Esophagus muscularis mucosa (tissue), 4 donors: ENCODE measurements at regions not wholly inside any gene's neighbourhood (a gene's known extent, or its start where the extent isn't known, plus 50 kb on each side); places are given as distances from the start of the nearest gene placed in this dataset.

Source experiments
- DNase-seq: peaks from one replicate; pipeline ENCODE4 v3.0.0-alpha.2; 2017; ENCODE audit errors: extremely low spot score
- H3K27ac ChIP-seq, 4 donors: fragments of 200-600 bp; sonication (generic); replicated peaks in 1 of 4; 1 replicate in 3 of 4; 2 replicates in 1 of 4; pipeline ENCODE4 v1.5.1; 2016 to 2019; ENCODE audit warnings: mild to moderate bottlenecking in 1 of 4
- H3K27me3 ChIP-seq, 4 donors: fragments of 200-600 bp; sonication (generic); one replicate each; pipeline versions ENCODE4 v1.5.1 to v1.6.0; 2016 to 2019
- H3K36me3 ChIP-seq, 4 donors: fragments of 200-600 bp; sonication (generic); one replicate each; pipeline ENCODE4 v1.5.1; 2016 to 2019
- H3K4me1 ChIP-seq, 4 donors: fragments of 200-600 bp; sonication (generic); one replicate each; pipeline ENCODE4 v1.5.1; 2016 to 2019
- H3K4me3 ChIP-seq, 4 donors: fragments of 200-600 bp; sonication (generic); 1 replicate in 2 of 4; 2 replicates in 2 of 4; pipeline ENCODE4 v1.5.1; 2016 to 2019; ENCODE audit warnings: mild to moderate bottlenecking in 4 of 4, moderate library complexity in 1 of 4
- H3K9me3 ChIP-seq, 4 donors: fragments of 200-600 bp; sonication (generic); 1 replicate in 3 of 4; 2 replicates in 1 of 4; pipeline ENCODE4 v1.5.1; 2016 to 2019
- CTCF ChIP-seq, 3 experiments: fragments of 200-600 bp in 2 of 3; fragments of 450-650 bp in 1 of 3; sonication (generic) in 2 of 3; IDR thresholded peaks; one replicate each; pipeline ENCODE4 v1.5.1; 2017 to 2019; ENCODE audit warnings: antibody characterized with exemption in 3 of 3, mild to moderate bottlenecking in 2 of 3, moderate library complexity in 1 of 3
- EP300 ChIP-seq: sonication (generic); formaldehyde crosslinking; IDR thresholded peaks from one replicate; pipeline ENCODE4 v1.6.1; 2017; ENCODE audit warnings: antibody characterized with exemption
- POLR2A ChIP-seq: fragments of 450-650 bp; IDR thresholded peaks from one replicate; pipeline ENCODE4 v1.6.1; 2017; ENCODE audit warnings: antibody characterized with exemption, moderate library complexity, mild to moderate bottlenecking, low read depth
- POLR2AphosphoS5 ChIP-seq, 2 donors: sonication (generic); formaldehyde crosslinking; IDR thresholded peaks; one replicate each; pipeline ENCODE4 v1.6.1; 2017; ENCODE audit warnings: antibody characterized with exemption in 2 of 2
- WGBS: methylation state at CpG from one replicate; pipeline ENCODE4 v1.1.5; 2018; 5-methylcytosine and 5-hydroxymethylcytosine counted together
- intact Hi-C: fragments of 100-400 bp; cut with DNase I; formaldehyde crosslinking; loops from one replicate; pipeline ENCODE4 v1.15.1; 2023

GRCh38 chr12:20232931-20233675, 135.2 kb upstream of the PDE3A start:
- Histone ChIP-seq H3K4me1 (no peaks in the 10 kb centered on the region), H3K9me3 (no peaks in the 10 kb centered on the region), H3K4me3 (no peak overlapping the region), H3K27ac (no peak overlapping the region), H3K27me3 (no peaks in the 10 kb centered on the region), H3K36me3 (no peaks in the 10 kb centered on the region)
- WGBS: 77% methylated on average over 5 of the region's 5 CpGs
- TF ChIP-seq POLR2AphosphoS5 (IDR thresholded peaks at IDR 0.05): no peak
- no peak for TF ChIP-seq POLR2A
- TF ChIP-seq EP300: no peak
- no peak for TF ChIP-seq CTCF (IDR thresholded peaks at IDR 0.05)
- no peak for DNase-seq
- intact Hi-C loops: no loop called here

GRCh38 chr12:20234474-20234873, 133.9 kb upstream of the PDE3A start:
- H3K4me1 ChIP-seq: no peaks in the 10 kb centered on the region
- no peaks in the 10 kb centered on the region for H3K9me3 ChIP-seq
- WGBS: 96% methylated on average over 6 of the region's 6 CpGs
- TF ChIP-seq EP300 (no peak), POLR2A (no peak), CTCF (IDR thresholded peaks at IDR 0.05) (no peak), POLR2AphosphoS5 (IDR thresholded peaks at IDR 0.05) (no peak)
- intact Hi-C loops: no loop called here
- H3K36me3 ChIP-seq: no peaks in the 10 kb centered on the region
- H3K27me3 ChIP-seq: no peaks in the 10 kb centered on the region
- H3K27ac ChIP-seq: no peak overlapping the region
- H3K4me3 ChIP-seq: no peak overlapping the region
- no peak for DNase-seq

GRCh38 chr12:20237091-20237490, 131.2 kb upstream of the PDE3A start:
- no peak overlapping the region for H3K4me3 ChIP-seq
- no peak overlapping the region for H3K27ac ChIP-seq
- no peaks in the 10 kb centered on the region for H3K9me3 ChIP-seq
- intact Hi-C loops: no loop called here
- H3K36me3 ChIP-seq: no peaks in the 10 kb centered on the region
- no peaks in the 10 kb centered on the region for H3K4me1 ChIP-seq
- DNase-seq: no peak
- WGBS: 96% methylated on average over 7 of the region's 7 CpGs
- TF ChIP-seq CTCF (IDR thresholded peaks at IDR 0.05) (no peak), POLR2AphosphoS5 (IDR thresholded peaks at IDR 0.05) (no peak), POLR2A (no peak), EP300 (no peak)
- no peaks in the 10 kb centered on the region for H3K27me3 ChIP-seq

GRCh38 chr12:20245491-20245890, 122.8 kb upstream of the PDE3A start:
- no peaks in the 10 kb centered on the region for H3K36me3 ChIP-seq
- H3K27ac ChIP-seq: no peak overlapping the region
- intact Hi-C loops: no loop called here
- H3K4me1 ChIP-seq: no peaks in the 10 kb centered on the region
- 59% methylated on average over 1 of the region's 1 CpG for WGBS
- no peaks in the 10 kb centered on the region for H3K27me3 ChIP-seq
- H3K9me3 ChIP-seq: peaks cover 0 to 14% (median 0%) of the 10 kb centered on the region in 4 donors
- no peak overlapping the region for H3K4me3 ChIP-seq
- TF ChIP-seq POLR2AphosphoS5 (IDR thresholded peaks at IDR 0.05) (no peak), POLR2A (no peak), CTCF (IDR thresholded peaks at IDR 0.05) (no peak), EP300 (no peak)
- no peak for DNase-seq

GRCh38 chr12:20248646-20249045, 119.7 kb upstream of the PDE3A start:
- H3K27ac ChIP-seq: no peak overlapping the region
- no peaks in the 10 kb centered on the region for H3K36me3 ChIP-seq
- no peak for DNase-seq
- intact Hi-C loops: no loop called here
- 92% methylated on average over 3 of the region's 3 CpGs for WGBS
- H3K4me1 ChIP-seq: no peaks in the 10 kb centered on the region
- TF ChIP-seq POLR2A: no peak
- TF ChIP-seq CTCF (IDR thresholded peaks at IDR 0.05): no peak
- no peak for TF ChIP-seq EP300
- TF ChIP-seq POLR2AphosphoS5 (IDR thresholded peaks at IDR 0.05): no peak
- peaks cover 0 to 14% (median 0%) of the 10 kb centered on the region in 4 donors for H3K9me3 ChIP-seq
- no peak overlapping the region for H3K4me3 ChIP-seq
- no peaks in the 10 kb centered on the region for H3K27me3 ChIP-seq
